Thyroid gland (tissue), 4 donors: ENCODE measurements at regions not wholly inside any gene's neighbourhood (a gene's known extent, or its start where the extent isn't known, plus 50 kb on each side); places are given as distances from the start of the nearest gene placed in this dataset.

Source experiments
- DNase-seq, 2 donors: peaks; one replicate each; pipeline ENCODE4 v3.0.0-alpha.2; 2019
- H3K27ac ChIP-seq, 3 donors: fragments of 200-600 bp; sonication (generic); 1 replicate in 2 of 3; 2 replicates in 1 of 3; pipeline ENCODE4 v1.5.1; 2016 to 2019; ENCODE audit warnings: mild to moderate bottlenecking in 1 of 3, moderate library complexity in 1 of 3
- H3K27me3 ChIP-seq: fragments of 200-600 bp; sonication (generic); one replicate; pipeline ENCODE4 v1.5.1; 2019
- H3K36me3 ChIP-seq, 2 donors: fragments of 200-600 bp; sonication (generic); one replicate each; pipeline ENCODE4 v1.5.1; 2016 to 2019
- H3K4me1 ChIP-seq, 2 donors: fragments of 200-600 bp; sonication (generic); one replicate each; pipeline ENCODE4 v1.5.1; 2017 to 2019
- H3K4me3 ChIP-seq, 3 donors: fragments of 200-600 bp; sonication (generic); replicated peaks in 1 of 3; 1 replicate in 2 of 3; 2 replicates in 1 of 3; pipeline ENCODE4 v1.5.1; 2016; ENCODE audit warnings: mild to moderate bottlenecking in 1 of 3
- H3K9me3 ChIP-seq: fragments of 200-600 bp; sonication (generic); one replicate; pipeline ENCODE4 v1.5.1; 2017
- CTCF ChIP-seq, 6 experiments: fragments of 200-600 bp in 3 of 6; fragments of 450-650 bp in 3 of 6; sonication (generic) in 3 of 6; IDR thresholded peaks; one replicate each; pipeline ENCODE4 v1.5.1; 2016 to 2019; ENCODE audit warnings: antibody characterized with exemption in 6 of 6, mild to moderate bottlenecking in 2 of 6, inconsistent platforms in 1 of 6, moderate library complexity in 1 of 6
- POLR2A ChIP-seq, 2 donors: fragments of 450-650 bp; IDR thresholded peaks; one replicate each; pipeline ENCODE4 v1.6.1; 2017; ENCODE audit warnings: antibody characterized with exemption in 2 of 2, mild to moderate bottlenecking in 2 of 2, moderate library complexity in 1 of 2
- WGBS, 2 donors: methylation state at CpG; one replicate each; pipeline ENCODE4 v1.1.5; 2017; 5-methylcytosine and 5-hydroxymethylcytosine counted together
- intact Hi-C: fragments of 100-400 bp; cut with DNase I; formaldehyde crosslinking; loops from one replicate; pipeline ENCODE4 v1.15.1; 2023

GRCh38 chr10:55704950-55705349, 656.1 kb downstream of the ZWINT start:
- H3K9me3 ChIP-seq: no peaks in the 10 kb centered on the region
- H3K27me3 ChIP-seq: no peaks in the 10 kb centered on the region
- no peak overlapping the region for H3K4me3 ChIP-seq
- H3K36me3 ChIP-seq: no peaks in the 10 kb centered on the region
- H3K4me1 ChIP-seq: no peaks in the 10 kb centered on the region
- 78 to 87% methylated on average over 2 of the region's 2 CpGs for WGBS, 2 donors
- intact Hi-C loops: no loop called here
- H3K27ac ChIP-seq: no peak overlapping the region
- TF ChIP-seq CTCF (IDR thresholded peaks at IDR 0.05) (no peak), POLR2A (IDR thresholded peaks at IDR 0.05) (no peak)
- DNase-seq: no peak

GRCh38 chr10:55668326-55668922, 692.6 kb downstream of the ZWINT start:
- Histone ChIP-seq H3K9me3 (no peaks in the 10 kb centered on the region), H3K4me3 (no peak overlapping the region), H3K4me1 (no peaks in the 10 kb centered on the region), H3K27me3 (no peaks in the 10 kb centered on the region), H3K36me3 (no peaks in the 10 kb centered on the region), H3K27ac (no peak overlapping the region)
- DNase-seq: no peak
- WGBS, 2 donors: 67 to 74% methylated on average over 2 of the region's 2 CpGs
- intact Hi-C loops: no loop called here
- TF ChIP-seq CTCF (IDR thresholded peaks at IDR 0.05) (no peak), POLR2A (IDR thresholded peaks at IDR 0.05) (no peak)

- Histone ChIP-seq H3K4me1 (no peaks in the 10 kb centered on the region), H3K27ac (no peak overlapping the region), H3K36me3 (no peaks in the 10 kb centered on the region), H3K27me3 (no peaks in the 10 kb centered on the region), H3K9me3 (no peaks in the 10 kb centered on the region), H3K4me3 (no peak overlapping the region)
- no peak for DNase-seq
- no peak for TF ChIP-seq CTCF (IDR thresholded peaks at IDR 0.05)
- TF ChIP-seq POLR2A (IDR thresholded peaks at IDR 0.05): no peak
- intact Hi-C loops: no loop called here
Observed at GRCh38 chr10:55653531-55653930, 707.5 kb downstream of the ZWINT start.

- H3K4me3 ChIP-seq: no peak overlapping the region
- H3K27me3 ChIP-seq: no peaks in the 10 kb centered on the region
- no peak overlapping the region for H3K27ac ChIP-seq
- no peaks in the 10 kb centered on the region for H3K4me1 ChIP-seq
- no peaks in the 10 kb centered on the region for H3K36me3 ChIP-seq
- no peak for DNase-seq
- intact Hi-C loops: no loop called here
- no peaks in the 10 kb centered on the region for H3K9me3 ChIP-seq
- WGBS, 2 donors: 96 to 100% methylated on average over 1 of the region's 1 CpG
- no peak for TF ChIP-seq POLR2A (IDR thresholded peaks at IDR 0.05)
- no peak for TF ChIP-seq CTCF (IDR thresholded peaks at IDR 0.05)
Observed at GRCh38 chr10:55641601-55642000, 719.5 kb downstream of the ZWINT start.

- no peaks in the 10 kb centered on the region for H3K36me3 ChIP-seq
- peak overlapping the region; percentile 2 to 69 (median 44) for H3K4me3 ChIP-seq
- H3K27me3 ChIP-seq: no peaks in the 10 kb centered on the region
- TF ChIP-seq POLR2A (IDR thresholded peaks at IDR 0.05) (no peak), CTCF (IDR thresholded peaks at IDR 0.05) (peak in 5 of 6 experiments; percentile 40 to 89 (median 58))
- peaks cover 0 to 9% of the 10 kb centered on the region in 2 donors for H3K4me1 ChIP-seq
- WGBS, 2 donors: 1 to 8% methylated on average over 5 to 27 of the region's 49 CpGs
- intact Hi-C loops: no loop called here
- no peak overlapping the region for H3K27ac ChIP-seq
- no peaks in the 10 kb centered on the region for H3K9me3 ChIP-seq
- peak; percentile 72 to 79 for DNase-seq
Observed at GRCh38 chr10:55631071-55631654, 729.9 kb downstream of the ZWINT start.
